Activated B cell treated with CpG ODN at 0.5 μM for 24 hours (primary cell): ENCODE measurements at regions not wholly inside any gene's neighbourhood (a gene's known extent, or its start where the extent isn't known, plus 50 kb on each side); places are given as distances from the start of the nearest gene placed in this dataset.

Experiments used
- ATAC-seq: fragments of 200-7000 bp; cut with Tn5 transposase; one replicate; pipeline ENCODE4 v1.10.0; 2021; ENCODE audit warnings: low read depth, mild to moderate bottlenecking, moderate library complexity
- CTCF ChIA-PET: fragments of 350-600 bp; sonication (Branson Sonifier 250); formaldehyde crosslinking; loops from one replicate; lab custom pipeline; 2021; ENCODE audit warnings: antibody characterized with exemption; lab: Charles Lee
- POLR2A ChIA-PET: fragments of 350-600 bp; sonication (Branson Sonifier 250); formaldehyde crosslinking; loops from one replicate; lab custom pipeline; 2021; ENCODE audit warnings: antibody characterized with exemption; lab: Charles Lee
- DNase-seq: peaks from one replicate; pipeline ENCODE4 v3.0.0; 2022
- H3K27ac Mint-ChIP-seq: one replicate; pipeline ENCODE4 v1.8.0; 2020; ENCODE audit warnings: mixed read lengths
- H3K27me3 Mint-ChIP-seq: one replicate; pipeline ENCODE4 v1.8.0; 2021; ENCODE audit warnings: mixed read lengths
- H3K36me3 Mint-ChIP-seq: one replicate; pipeline ENCODE4 v1.8.0; 2021; ENCODE audit warnings: low read depth, mixed read lengths
- H3K4me1 Mint-ChIP-seq: one replicate; pipeline ENCODE4 v1.8.0; 2021; ENCODE audit warnings: mixed read lengths
- H3K4me3 Mint-ChIP-seq: one replicate; pipeline ENCODE4 v1.8.0; 2020; ENCODE audit warnings: mild to moderate bottlenecking, mixed read lengths
- H3K9me3 Mint-ChIP-seq: one replicate; pipeline ENCODE4 v1.8.0; 2020; ENCODE audit warnings: mixed read lengths
- intact Hi-C: fragments of 100-400 bp; cut with micrococcal nuclease; formaldehyde crosslinking; loops from one replicate; pipeline ENCODE4 v1.15.1; 2024
- TF ChIP-seq, protein P1 (sequence below): fragments of 200-600 bp; IDR thresholded peaks from one replicate; pipeline ENCODE4 v1.8.0; 2022; ENCODE audit warnings: antibody characterized with exemption, mild to moderate bottlenecking

DNA sequence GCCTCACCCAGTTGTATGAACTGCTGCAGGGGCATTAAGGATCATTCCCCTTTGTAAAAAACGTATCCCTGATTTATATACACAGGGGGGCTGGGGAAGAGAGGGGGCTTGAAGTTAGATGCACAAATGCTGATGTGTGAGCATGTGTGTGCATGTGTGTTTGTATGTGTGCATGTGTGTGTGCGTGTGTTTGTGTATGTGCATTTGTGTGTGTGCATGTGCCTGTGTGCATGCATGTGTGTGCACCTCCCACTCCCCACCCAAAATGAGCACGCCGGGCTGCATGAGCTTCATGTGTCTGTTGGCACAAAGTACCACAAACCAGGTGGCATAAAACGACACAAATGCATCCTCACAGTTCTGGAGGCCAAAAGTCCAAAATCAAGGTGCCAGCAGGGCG lies 1315.2 kb downstream of the TBC1D22A start:
- TF ChIP-seq, protein P1, sequence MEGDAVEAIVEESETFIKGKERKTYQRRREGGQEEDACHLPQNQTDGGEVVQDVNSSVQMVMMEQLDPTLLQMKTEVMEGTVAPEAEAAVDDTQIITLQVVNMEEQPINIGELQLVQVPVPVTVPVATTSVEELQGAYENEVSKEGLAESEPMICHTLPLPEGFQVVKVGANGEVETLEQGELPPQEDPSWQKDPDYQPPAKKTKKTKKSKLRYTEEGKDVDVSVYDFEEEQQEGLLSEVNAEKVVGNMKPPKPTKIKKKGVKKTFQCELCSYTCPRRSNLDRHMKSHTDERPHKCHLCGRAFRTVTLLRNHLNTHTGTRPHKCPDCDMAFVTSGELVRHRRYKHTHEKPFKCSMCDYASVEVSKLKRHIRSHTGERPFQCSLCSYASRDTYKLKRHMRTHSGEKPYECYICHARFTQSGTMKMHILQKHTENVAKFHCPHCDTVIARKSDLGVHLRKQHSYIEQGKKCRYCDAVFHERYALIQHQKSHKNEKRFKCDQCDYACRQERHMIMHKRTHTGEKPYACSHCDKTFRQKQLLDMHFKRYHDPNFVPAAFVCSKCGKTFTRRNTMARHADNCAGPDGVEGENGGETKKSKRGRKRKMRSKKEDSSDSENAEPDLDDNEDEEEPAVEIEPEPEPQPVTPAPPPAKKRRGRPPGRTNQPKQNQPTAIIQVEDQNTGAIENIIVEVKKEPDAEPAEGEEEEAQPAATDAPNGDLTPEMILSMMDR = no peak
- intact Hi-C loops = no loop called here
- no peak overlapping the region for H3K27ac Mint-ChIP-seq
- no peaks in the 10 kb centered on the region for H3K27me3 Mint-ChIP-seq
- H3K36me3 Mint-ChIP-seq = no peaks in the 10 kb centered on the region
- POLR2A ChIA-PET = no interaction called here
- H3K9me3 Mint-ChIP-seq = no peaks in the 10 kb centered on the region
- DNase-seq (no peak), ATAC-seq (no peak)
- peaks cover 20% of the 10 kb centered on the region for H3K4me1 Mint-ChIP-seq
- no peak overlapping the region for H3K4me3 Mint-ChIP-seq
- CTCF ChIA-PET = no interaction called here

DNA sequence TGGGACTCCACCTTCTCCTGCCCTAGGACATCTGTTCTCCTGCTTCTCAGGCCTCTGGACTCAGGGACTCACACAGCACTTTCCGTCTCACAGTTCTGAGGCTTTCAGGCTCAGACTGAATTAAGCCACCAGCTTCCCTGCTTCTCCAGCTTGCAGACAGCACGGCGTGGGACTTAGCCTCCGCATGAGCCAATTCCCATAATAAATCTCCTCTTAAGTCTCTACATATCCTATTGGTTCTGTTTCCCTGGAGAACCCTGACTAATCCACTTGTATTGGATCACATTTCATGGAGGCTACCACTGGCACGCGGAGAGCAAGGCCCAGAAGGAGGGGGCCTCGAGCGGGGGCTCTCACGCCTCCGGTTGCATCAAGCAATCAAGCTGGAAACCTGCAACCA lies 1313.6 kb downstream of the TBC1D22A start:
- Mint-ChIP-seq H3K4me1 (peaks cover 32% of the 10 kb centered on the region), H3K27me3 (no peaks in the 10 kb centered on the region), H3K36me3 (no peaks in the 10 kb centered on the region), H3K4me3 (no peak overlapping the region), H3K27ac (no peak overlapping the region), H3K9me3 (no peaks in the 10 kb centered on the region)
- no peak for ATAC-seq
- TF ChIP-seq, protein P1 = no peak
- DNase-seq = no peak
- intact Hi-C loops = no loop called here
- CTCF ChIA-PET = no interaction called here
- POLR2A ChIA-PET = no interaction called here

DNA sequence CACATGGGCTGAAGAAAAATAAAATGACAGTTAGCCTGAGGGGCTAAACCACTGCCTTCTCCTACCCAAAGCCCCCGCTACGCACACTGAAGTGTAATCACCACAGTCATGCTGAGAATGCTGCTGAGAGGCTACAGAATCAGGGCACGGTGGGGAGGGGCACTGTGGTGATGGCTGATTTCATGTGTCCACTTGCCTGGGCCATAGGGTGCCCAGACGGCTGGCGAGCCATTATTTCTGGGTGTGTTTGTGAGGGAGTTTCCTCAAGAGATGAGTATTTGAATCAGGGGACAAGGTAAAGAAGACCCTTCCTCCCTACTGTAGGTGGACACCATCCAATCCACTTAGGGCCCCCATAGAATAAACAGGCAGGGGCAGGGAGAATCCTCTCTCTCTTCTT lies 1313.2 kb downstream of the TBC1D22A start:
- Mint-ChIP-seq H3K27ac (no peak overlapping the region), H3K36me3 (no peaks in the 10 kb centered on the region), H3K9me3 (no peaks in the 10 kb centered on the region), H3K4me3 (no peak overlapping the region), H3K27me3 (no peaks in the 10 kb centered on the region), H3K4me1 (peaks cover 32% of the 10 kb centered on the region)
- ATAC-seq (no peak), DNase-seq (no peak)
- intact Hi-C loops = no loop called here
- ChIA-PET CTCF (no interaction called here), POLR2A (no interaction called here)
- TF ChIP-seq, protein P1 = no peak

DNA sequence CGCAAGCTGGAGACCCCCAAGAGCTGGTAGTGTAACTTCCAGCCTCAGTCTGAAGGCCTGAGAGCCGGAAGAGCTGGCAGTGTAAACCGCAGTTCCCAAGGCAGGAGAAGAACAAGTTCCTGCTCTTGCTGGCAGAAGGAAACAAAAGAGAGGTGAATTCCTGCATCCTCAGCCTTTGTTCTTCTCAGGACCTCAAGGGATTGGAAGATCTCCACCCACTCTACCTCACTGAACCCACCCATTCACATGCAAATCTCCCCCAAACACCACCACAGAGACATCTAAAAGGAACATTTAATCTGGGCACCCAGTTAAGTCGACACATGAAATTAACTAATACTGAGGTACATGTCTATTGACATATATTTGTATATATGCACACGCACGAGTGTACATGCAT lies 1310.3 kb downstream of the TBC1D22A start:
- ATAC-seq (no peak), DNase-seq (no peak)
- H3K9me3 Mint-ChIP-seq = no peaks in the 10 kb centered on the region
- no peak overlapping the region for H3K4me3 Mint-ChIP-seq
- H3K36me3 Mint-ChIP-seq = no peaks in the 10 kb centered on the region
- intact Hi-C loops = no loop called here
- no peaks in the 10 kb centered on the region for H3K27me3 Mint-ChIP-seq
- TF ChIP-seq, protein P1 = no peak
- POLR2A ChIA-PET = no interaction called here
- H3K4me1 Mint-ChIP-seq = peaks cover 25% of the 10 kb centered on the region
- CTCF ChIA-PET = no interaction called here
- H3K27ac Mint-ChIP-seq = no peak overlapping the region

GRCh38 chr22:48071828-48072227 lies 1309.4 kb downstream of the TBC1D22A start:
- ChIA-PET POLR2A (no interaction called here), CTCF (no interaction called here)
- Mint-ChIP-seq H3K4me3 (no peak overlapping the region), H3K27me3 (no peaks in the 10 kb centered on the region), H3K36me3 (no peaks in the 10 kb centered on the region), H3K27ac (no peak overlapping the region), H3K4me1 (peaks cover 22% of the 10 kb centered on the region), H3K9me3 (no peaks in the 10 kb centered on the region)
- intact Hi-C loops = no loop called here
- DNase-seq (no peak), ATAC-seq (no peak)
- TF ChIP-seq, protein P1 = no peak
